ENCODE measurements at regions not wholly inside any gene's neighbourhood (a gene's known extent, or its start where the extent isn't known, plus 50 kb on each side); places are given as distances from the start of the nearest gene placed in this dataset.
A peak's percentile ranks its signal among the peaks of the same experiment; 100 is the strongest.

DNA sequence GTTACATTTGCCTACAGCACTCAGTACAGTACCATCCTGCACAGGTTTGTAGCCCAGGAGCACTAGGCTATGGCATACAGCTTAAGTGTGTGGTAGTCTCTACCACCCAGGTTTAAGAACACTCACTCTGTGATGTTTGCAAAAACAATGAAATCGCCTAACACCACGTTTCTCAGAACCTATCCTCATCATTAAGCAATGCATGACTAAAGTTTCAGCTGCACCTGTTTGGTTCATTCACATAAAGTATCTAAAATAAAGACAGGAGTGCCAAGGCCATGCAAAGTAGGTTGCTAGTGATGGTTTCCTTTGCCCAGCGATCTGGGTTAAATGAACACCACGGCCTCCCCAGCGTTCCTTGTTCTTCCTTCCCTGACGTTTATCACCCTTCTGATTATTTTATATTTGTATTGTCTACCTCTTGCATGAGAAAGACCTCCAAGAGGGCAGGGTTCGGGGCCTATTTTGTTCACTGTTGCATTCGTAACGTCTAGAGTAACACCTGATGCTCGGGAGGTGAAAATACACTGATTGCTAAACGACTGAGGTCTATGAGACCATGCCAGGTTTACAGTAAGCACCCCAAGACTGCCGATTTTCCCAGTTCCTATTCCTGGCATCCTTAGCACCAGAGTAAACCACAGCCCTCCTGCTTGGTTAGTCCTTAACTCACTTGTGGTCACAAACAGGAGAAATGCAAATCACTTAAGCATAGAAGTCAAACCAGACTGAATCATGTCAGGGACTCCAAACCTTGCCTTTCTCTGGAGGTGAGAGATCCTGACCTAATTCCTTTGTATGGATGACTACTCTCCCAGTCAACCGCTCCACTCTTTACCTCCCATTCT is 204.1 kb upstream of the NFE2L3 start:
- DNase-seq, result no peak

DNA sequence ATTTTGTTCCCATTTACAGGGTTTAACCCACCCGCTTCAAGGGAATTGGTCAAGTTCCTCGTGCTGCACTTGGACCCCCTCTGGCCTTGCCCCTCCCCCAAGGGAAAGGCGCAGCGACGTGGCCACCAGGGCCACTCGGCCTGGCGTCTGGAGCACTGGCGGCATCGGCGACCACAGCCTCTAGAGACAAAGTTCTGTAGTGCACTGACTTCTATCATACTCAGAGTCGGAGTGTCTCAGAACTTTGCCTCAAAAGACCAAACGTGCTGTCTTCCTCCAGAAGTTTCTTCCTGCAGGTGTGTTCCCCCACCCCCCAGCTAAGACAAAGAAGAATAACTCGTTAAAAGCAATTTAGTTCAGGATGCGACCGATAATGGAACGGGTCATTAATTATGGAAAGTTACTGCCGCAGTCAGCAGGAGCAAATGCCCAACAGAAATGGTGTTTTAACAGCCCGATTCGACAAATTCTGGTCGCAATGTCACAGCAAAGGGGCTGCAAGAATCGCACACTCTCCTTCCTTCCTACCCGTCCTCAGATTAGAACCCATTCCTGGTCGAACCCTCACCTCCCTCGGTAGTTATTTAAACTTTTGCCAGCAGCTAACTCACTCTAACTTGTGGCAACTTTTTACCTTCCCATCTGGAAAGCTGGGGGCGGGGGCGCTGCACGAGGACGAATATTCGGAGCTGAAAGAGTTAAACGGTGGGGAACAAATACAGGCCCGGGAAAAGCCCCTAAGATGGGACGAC is 202.1 kb upstream of the NFE2L3 start:
- DNase-seq, result no peak

DNA sequence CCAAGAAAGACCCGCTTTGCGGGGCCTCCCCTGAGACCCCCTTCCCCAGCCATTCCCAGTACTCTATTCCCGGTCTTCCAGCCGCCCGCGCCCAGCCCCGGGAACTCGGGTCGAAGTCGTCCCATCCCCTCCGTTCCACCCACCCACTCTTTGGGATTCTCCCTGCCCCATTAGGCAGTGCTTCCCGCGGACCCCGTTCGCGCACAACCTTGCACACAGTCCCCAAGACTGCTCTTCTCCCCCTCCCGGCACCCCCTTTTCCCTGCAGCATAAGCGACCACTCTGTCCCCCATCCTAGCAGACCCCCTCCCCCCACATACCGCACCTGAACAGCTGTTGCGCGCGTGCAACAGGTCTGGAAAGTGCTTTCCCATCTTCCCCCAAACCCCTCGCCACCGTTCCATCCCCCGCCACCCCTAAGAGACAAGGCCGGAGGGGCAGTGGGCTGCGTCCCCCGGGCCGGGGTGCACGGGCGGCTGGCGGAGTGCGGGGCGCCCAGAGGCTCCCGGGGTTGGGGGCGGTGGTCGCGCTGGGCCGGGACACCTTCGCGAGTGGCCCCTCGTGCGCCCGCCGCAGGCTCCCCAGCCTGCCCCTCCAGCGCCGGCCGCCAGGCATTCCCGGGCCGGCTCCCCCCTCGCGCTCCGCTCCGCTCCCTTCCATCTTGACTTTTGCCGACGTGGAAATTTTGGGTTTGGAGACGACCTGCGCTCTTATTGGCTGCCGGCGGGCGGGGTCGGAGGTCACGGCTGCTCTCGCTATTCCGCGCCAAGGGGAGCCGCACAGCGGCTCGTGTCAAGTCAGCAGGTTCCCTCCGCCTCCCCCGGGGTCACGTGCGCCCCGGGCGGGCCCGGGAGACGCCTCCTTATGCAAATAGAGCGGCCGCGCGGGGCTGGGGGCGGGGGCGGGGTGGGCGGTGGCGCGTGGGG is 201.2 kb upstream of the NFE2L3 start:
- DNase-seq, result peak; percentile 91

DNA sequence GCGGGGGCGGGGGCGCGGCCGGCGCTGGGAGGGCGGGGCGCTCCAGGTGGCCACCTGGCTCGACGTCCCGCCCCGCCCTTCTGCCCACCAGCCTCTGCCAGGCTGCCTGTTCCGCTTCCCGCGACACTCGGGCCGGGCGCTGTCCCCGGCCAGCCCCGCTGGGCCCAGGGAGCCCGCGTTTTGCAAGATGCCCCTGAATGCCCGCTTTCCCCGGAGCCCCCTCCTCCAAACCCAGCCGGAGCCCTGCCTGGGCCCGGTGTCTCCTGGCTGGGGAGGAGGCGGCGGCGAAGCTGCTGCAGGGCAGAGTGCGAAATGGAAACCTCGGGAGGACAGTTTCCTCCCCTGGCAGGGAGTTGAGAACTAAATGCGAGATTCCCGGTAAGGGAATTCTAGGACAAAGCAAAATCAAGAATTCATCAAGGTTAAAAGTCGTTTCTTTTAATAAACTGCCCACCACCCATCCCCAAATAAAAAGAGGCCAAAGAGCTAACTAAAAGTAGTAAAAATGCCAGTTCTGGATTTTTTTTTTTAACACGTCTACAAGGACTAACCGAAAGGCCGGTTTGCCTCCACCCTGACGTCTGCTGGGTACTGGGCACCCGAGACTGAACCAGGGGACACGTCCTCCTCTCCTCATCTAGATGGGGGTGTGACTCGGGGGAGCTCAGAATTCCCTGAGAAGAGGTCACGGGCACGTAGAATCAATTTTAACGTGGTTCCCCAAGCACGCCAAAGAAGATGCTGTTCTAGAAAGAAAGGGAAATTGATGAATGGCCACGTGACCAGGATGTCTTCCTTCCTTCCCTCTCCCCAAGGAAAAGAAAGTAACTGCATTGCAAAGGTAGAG is 200.4 kb upstream of the NFE2L3 start:
- DNase-seq, result no peak

DNA sequence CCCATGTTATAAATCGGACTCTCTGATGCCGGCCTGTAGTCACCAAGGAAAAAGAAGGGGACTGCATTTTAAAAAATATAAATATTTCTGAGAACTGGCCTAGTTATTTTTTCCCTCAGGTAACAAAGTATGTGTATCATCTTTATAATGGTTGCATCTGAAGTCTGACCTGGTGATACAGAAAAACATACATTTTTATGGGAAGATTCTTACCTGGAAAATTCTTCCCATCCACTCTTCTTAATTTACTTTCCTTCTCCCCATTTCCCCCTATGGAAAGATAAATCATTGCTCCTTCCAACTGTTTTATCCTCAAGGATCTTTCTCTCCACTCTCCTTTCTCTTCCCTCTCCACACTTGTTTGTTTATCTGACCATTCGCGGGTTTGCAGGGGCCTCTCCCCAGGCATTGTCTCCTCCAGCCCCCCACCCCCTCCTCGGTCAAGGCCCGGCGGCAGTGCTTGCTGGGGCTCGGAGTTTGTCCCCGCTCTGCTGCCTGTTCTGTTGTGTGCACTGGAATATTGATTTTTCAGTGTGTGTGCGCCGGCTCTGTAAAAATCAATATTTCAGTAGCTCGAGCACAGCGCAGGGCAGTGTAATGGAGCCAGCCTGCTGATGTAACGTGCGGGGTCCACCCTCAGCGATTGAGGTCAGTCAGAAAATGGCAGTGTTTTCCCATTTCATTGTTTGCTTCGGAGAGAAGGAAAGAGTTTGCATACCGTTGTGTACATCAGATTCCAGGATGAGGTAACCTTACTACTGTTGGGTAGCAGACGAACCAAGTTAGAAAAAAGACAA is 199.5 kb upstream of the NFE2L3 start:
- no peak for DNase-seq

DNA sequence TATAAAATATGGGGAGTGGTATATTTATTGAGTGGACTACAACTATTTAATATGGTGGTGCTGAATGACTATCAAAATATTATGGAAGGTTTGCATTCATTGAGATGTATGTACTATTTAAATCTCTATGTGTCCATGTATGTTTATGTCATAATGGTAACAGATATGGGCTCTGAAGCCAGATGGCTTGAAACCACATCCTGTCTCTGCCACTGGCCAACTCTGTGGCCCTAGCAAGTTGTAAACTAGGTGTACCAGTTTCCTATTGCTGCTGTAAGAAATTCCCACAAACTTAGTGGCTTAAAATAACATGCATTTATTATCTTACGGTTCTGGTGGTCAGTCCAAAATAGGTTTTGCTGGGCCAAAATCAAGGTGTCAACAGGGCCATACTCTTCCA is 198.1 kb upstream of the NFE2L3 start:
- no peak for DNase-seq

DNA sequence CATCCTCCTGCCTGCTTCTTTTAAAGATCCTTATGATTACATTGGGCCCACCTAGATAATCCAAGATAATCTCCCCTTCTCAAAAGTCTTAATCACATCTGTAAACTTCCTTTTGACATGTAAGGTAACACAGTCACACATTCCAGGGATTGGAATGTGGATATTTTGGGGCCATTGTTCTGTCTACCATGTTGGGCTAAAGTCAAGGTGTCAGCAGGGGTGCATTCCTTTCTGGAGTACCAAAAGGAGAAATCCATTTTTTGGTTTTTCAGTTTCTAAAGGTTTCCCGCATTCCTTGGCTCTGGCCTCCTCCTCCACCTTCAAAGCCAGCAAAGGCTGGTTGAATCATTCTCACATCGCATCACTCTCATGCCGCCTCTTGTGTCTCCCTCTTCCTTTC is 197.6 kb upstream of the NFE2L3 start:
- DNase-seq, result no peak

DNA sequence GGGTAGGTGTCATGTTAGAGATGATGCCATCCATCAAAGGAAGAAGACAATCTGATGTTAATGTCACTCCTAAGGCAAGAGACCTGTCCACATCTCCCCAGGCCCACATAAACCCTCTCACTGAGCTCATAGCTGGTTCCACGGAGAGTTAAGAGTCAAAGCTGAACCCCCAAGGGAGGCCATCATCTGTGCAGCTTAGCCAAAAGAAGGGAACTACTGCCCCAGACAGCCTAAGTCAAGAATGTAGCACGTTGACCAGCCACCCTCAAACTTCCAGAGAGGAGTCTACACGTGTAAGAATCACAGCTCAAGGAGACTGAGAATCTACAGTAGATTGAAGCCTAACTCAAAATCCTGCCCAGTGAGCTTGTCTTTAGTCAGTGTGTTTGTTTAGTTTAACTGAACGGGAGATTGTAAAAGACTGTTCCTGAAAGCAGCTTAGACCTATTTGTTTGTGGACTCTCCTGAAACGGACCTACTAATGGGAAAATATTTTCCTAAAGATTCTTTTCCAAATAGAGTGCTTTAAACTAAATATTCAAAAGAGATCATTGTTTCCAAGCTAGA is 192.7 kb upstream of the NFE2L3 start:
- DNase-seq, result no peak

DNA sequence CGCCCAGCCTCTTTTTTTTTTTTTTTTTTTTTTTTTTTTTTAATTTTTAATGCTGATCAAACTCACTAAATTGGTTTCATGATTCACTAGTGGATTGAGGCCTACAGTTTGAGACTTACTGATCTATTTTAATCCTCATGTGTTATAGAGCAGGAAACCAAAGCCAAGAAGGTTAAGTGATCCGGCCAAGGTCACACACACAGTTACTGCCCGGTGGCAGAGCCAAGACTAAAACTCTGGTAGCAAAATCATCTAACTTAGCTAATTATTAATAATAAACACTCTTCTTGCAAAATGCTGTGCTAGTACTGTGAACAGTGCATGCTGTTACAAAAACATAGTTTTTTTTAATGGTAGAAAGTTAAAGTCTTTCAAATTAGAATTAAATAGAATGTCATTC is 188.3 kb upstream of the NFE2L3 start:
- DNase-seq, result no peak

DNA sequence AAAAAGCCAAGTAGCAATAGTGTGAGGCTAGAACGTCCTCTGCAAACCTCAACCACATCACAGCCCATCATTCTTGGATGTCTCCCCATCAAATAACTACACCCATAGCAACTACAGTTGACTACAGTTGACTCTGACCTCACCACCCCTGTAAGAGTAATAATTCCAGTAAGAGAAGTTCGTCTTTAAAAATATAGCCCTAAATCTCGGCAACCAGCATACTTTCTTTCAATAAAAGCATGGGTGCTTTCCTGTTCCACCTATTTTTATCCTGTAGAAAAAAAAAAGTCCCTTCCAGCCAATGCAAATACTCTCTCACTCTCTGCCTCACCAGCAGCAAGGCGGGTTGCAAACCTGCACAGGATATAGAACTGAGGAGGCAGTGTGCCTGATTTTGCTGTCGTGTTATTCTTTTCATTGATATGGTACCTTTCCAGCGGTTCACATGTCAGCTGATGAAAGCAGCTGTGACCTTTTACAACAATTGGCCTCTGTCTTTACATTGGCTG is 187.5 kb upstream of the NFE2L3 start:
- no peak for DNase-seq

DNA sequence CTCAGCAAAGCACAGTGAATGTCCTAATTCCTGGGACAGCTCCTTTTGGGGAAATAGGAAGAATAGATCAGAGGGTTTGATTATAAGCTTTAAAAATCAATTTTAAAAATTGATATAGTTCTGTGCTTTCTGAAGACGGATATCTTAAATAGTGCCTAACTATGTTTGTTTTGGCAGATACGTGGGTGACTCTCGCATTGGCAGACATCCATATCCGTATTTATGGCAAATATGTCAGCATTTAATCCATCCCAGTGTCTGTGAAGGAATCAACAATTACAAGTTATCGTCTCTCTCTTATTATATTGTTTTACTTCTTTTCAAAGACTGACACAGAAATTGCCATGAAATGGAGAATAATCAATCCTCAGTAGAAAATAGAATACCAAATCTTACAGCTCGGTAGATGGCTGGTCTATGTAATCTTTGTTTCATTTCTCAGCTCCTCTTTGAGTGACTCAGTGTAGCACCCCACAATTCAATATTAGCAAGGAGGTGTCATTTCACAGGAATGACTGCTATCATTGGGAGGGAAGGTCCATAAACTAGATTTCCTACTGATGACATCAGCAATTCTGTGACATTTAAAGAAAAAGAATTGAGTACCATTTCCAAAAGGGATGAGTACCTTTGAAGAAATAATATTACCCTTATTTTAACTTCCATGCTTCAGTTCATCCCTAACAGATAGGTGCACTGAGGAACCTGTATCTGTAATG is 186.4 kb upstream of the NFE2L3 start:
- DNase-seq, result no peak

DNA sequence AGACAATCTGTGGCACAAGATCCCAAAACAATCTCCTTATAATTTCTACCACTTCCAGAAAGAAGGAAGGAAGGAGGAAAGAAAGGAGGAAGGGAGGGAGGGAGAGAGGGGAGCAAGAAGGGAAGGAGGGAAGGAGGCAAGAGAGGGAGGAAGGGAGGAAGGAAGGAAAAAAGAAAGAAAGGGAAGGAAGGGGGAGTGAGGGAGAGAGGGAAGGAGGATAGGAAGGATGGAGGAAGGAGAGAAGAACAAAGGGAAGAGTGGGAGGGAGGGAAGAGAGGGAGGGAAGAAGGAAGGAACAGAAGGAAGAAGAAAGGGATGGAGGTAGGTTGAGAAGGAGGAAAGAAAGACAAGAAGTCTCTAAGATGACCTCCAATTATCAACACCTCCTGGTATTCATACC is 185.5 kb upstream of the NFE2L3 start:
- no peak for DNase-seq

DNA sequence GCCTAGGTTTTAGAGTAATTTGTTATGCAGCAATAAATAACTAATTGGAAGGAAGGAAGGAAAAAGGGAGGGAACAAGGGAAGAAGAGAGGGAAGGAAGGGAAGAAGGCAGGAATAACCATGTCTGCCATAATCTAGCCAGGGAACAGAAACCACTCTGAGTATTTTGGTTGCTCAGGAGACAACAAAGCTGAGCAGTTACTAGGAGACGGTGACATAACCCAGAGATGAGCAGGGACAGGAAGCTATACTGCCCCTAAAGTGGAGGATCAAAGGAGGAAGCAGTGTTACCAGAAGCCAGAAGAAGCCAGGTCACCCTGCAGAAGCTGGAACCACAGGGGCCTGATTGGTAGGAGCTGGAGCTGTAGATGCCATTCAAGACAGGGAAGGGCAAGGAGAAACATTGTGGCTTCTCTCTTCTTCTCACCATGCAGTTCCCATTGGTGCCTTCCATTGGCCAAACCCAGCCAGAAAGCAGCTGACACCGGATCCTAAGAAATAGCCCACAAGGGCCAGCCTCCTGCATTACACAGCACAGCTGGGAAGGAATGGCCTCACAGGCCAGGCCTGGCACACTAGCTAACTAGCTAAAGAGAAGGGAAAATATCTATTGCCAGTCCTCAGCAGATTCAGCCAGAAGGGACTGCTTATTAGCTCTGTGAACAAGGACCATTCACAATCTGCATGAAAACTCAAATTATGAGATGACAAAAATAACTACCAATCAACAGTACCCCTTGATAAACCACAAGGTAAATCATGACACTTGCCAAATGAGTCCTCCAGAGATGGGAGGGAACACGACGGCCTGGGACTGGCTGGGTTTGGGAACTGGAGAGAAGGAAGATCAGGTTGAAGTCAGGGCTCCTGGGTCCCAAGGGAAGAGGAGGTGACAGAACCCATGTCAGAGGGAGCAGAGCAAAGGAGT is 184.5 kb upstream of the NFE2L3 start:
- DNase-seq, result no peak

DNA sequence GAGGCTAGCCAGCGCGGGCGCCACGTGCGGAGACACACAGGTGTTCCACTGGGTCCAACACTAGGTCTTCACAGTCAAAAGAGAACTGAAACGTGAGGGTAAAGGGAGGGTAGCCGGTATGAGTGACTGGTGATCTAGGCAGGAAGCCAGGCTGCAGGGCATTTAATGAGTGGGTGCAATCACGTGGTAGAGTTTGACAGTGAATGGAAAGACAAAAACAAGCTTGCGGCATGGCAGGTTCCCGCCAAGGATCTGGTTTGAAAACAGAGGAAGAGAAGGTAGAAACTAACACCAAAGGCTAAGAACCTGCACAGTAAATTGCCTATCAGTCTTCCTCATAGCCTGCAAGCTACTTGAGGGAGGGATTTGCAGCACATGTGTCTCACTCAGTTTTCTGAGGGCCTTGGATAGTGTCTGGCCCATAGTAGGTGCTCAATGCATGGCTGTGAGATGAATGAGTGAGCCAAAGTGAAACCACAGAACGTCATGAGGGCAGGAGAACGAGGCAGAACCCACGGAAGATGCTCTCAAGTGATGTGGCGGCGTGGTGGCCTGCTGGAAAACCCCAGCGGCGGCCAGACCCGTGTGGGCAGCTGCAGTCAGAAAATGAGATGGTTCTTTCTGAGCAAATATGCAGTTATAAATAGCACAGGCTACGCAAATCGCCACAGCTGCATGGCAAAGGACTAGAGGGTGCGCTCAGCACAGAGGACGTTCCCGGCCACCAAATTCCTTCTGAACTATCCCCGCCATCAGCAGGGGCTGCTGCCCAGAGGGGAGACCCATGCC is 183.6 kb upstream of the NFE2L3 start:
- DNase-seq, result no peak

DNA sequence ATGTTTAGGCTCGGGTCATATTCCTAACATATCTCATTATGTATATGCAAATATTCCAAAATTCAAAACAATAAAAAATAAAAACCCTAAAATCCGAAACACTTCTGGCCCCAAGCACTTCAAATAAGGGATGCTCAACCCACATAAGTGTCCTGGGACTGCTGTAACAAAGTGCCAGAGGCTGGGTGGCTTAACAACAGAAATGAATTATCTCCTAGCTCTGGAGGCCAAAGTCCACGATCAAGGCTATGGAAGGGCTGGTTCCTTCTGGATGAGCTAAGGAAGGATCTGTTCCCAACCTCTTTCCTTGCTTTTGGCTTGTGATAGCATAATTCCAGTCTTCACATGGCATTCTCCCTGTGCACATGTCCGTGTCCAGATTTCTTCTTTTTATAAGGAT is 181.6 kb upstream of the NFE2L3 start:
- no peak for DNase-seq

DNA sequence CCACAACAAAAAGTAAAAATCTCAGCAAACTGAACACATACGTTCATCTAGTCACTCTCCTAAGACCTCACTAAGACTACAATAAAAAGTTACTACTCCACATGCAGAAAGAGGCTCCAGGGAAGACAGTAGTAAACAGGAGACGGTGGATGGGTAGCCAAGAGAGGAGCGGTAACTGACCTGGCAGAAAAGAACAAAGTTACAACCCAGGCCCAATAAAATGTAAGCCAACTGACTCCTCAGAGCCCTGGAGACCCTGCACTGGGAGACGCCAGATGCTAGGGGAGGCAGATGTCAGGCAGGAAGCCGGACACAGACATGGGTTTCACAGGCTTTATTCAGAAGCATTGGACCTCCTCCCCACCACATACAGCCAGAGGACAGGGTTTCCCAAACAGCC is 181.1 kb upstream of the NFE2L3 start:
- no peak for DNase-seq

DNA sequence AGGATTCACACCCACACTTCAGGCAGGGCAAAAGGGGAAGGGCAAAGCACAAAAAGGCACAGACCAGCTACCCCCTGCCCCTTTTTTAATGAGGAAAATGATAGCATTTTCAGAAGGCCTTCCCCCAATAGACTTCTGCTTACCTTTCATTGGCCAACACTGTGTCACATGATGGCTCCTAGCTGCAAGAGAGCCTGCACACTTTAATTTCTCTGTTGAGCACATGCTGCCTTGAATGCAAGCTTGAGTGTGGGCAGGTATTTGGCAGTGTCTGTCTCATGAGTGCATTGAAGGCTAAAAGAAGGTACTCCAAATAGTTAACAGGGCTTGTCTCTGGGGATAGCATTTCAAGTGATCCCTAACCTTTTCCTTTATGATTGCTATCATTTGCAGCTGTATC is 175.4 kb upstream of the NFE2L3 start:
- no peak for DNase-seq
